ENCODE measurements at regions not wholly inside any gene's neighbourhood (a gene's known extent, or its start where the extent isn't known, plus 50 kb on each side); places are given as distances from the start of the nearest gene placed in this dataset.

GRCh38 chr2:155815851-155816250 is 516.7 kb downstream of the NR4A2 start:
- no peaks in the 10 kb centered on the region for H3K27me3 ChIP-seq
- no peak overlapping the region for H3K4me3 ChIP-seq
- DNase-seq = no peak
- intact Hi-C loops (cut with DNase I) = no loop called here
- peaks cover 0 to 5% of the 10 kb centered on the region in 2 donors for H3K9me3 ChIP-seq
- no peaks in the 10 kb centered on the region for H3K36me3 ChIP-seq
- no peak overlapping the region for H3K27ac ChIP-seq
- no peaks in the 10 kb centered on the region for H3K4me1 ChIP-seq (ENCODE audit: insufficient read depth)
- no peak for TF ChIP-seq EP300 (IDR thresholded peaks at IDR 0.05)
- TF ChIP-seq CTCF (IDR thresholded peaks at IDR 0.05) = no peak
- no peak for TF ChIP-seq POLR2A (IDR thresholded peaks at IDR 0.05)

GRCh38 chr2:155815275-155815674 is 517.2 kb downstream of the NR4A2 start:
- intact Hi-C loops (cut with DNase I) = no loop called here
- WGBS, 3 donors = 82 to 100% (median 98%) methylated on average over 1 of the region's 1 CpG
- Histone ChIP-seq H3K4me1 (ENCODE audit: insufficient read depth) (no peaks in the 10 kb centered on the region), H3K27me3 (no peaks in the 10 kb centered on the region), H3K4me3 (no peak overlapping the region), H3K36me3 (no peaks in the 10 kb centered on the region), H3K27ac (no peak overlapping the region), H3K9me3 (peaks cover 0 to 5% of the 10 kb centered on the region in 2 donors)
- no peak for TF ChIP-seq POLR2A (IDR thresholded peaks at IDR 0.05)
- no peak for TF ChIP-seq CTCF (IDR thresholded peaks at IDR 0.05)
- no peak for TF ChIP-seq EP300 (IDR thresholded peaks at IDR 0.05)
- no peak for DNase-seq

- no peak for TF ChIP-seq EP300 (IDR thresholded peaks at IDR 0.05)
- no peak for TF ChIP-seq POLR2A (IDR thresholded peaks at IDR 0.05)
- no peak for TF ChIP-seq CTCF (IDR thresholded peaks at IDR 0.05)
These were observed 522.1 kb downstream of the NR4A2 start for GRCh38 chr2:155810411-155810810.

GRCh38 chr2:155802888-155803287 is 529.6 kb downstream of the NR4A2 start:
- Histone ChIP-seq H3K27me3 (no peaks in the 10 kb centered on the region), H3K4me3 (no peak overlapping the region), H3K27ac (no peak overlapping the region), H3K4me1 (ENCODE audit: insufficient read depth) (no peaks in the 10 kb centered on the region), H3K9me3 (no peaks in the 10 kb centered on the region), H3K36me3 (no peaks in the 10 kb centered on the region)
- TF ChIP-seq CTCF (IDR thresholded peaks at IDR 0.05) (no peak), EP300 (IDR thresholded peaks at IDR 0.05) (no peak), POLR2A (IDR thresholded peaks at IDR 0.05) (no peak)
- intact Hi-C loops (cut with DNase I) = no loop called here
- 75 to 85% (median 79%) methylated on average over 5 of the region's 5 CpGs for WGBS, 3 donors
- no peak for DNase-seq

More at GRCh38 chr2:155810411-155810810, 522.1 kb downstream of the NR4A2 start:
- no peaks in the 10 kb centered on the region for H3K9me3 ChIP-seq
- H3K27me3 ChIP-seq = no peaks in the 10 kb centered on the region
- no peaks in the 10 kb centered on the region for H3K4me1 ChIP-seq (ENCODE audit: insufficient read depth)
- H3K27ac ChIP-seq = no peak overlapping the region
- H3K4me3 ChIP-seq = no peak overlapping the region
- no peaks in the 10 kb centered on the region for H3K36me3 ChIP-seq
- intact Hi-C loops (cut with DNase I) = no loop called here
- WGBS, 3 donors = 52 to 67% (median 54%) methylated on average over 1 of the region's 1 CpG
- DNase-seq = no peak

GRCh38 chr2:155792666-155793065 is 539.9 kb downstream of the NR4A2 start:
- 95 to 98% (median 98%) methylated on average over 1 of the region's 1 CpG for whole genome bisulfite sequencing, 3 donors
- Histone ChIP-seq H3K4me3 (no peak overlapping the region), H3K9me3 (no peaks in the 10 kb centered on the region), H3K27ac (no peak overlapping the region), H3K27me3 (no peaks in the 10 kb centered on the region), H3K36me3 (no peaks in the 10 kb centered on the region), H3K4me1 (ENCODE audit: insufficient read depth) (no peaks in the 10 kb centered on the region)
- TF ChIP-seq CTCF (IDR thresholded peaks at IDR 0.05) = no peak
- no peak for TF ChIP-seq POLR2A (IDR thresholded peaks at IDR 0.05)
- no peak for TF ChIP-seq EP300 (IDR thresholded peaks at IDR 0.05)
- intact Hi-C loops (cut with DNase I) = no loop called here
- DNase-seq = no peak

All from ovary (tissue), 7 donors.